GM23248 (cell line): ENCODE measurements at regions not wholly inside any gene's neighbourhood (a gene's known extent, or its start where the extent isn't known, plus 50 kb on each side); places are given as distances from the start of the nearest gene placed in this dataset. TPM values are rescaled to one million over a fixed set of nuclear protein-coding genes. Genes with fewer than 3 reads are reported as not detected.

Experiments used
- DNase-seq: peaks from one replicate; pipeline ENCODE4 v3.0.0-alpha.2; 2015
- H2AFZ ChIP-seq: fragments of 200-600 bp; sonication (generic); 2 replicates; pipeline ENCODE4 v1.6.1; 2016; ENCODE audit warnings: antibody characterized with exemption
- H3F3A ChIP-seq: fragments of 200-600 bp; sonication (generic); 2 replicates; pipeline ENCODE4 v1.6.1; 2016; ENCODE audit warnings: mild to moderate bottlenecking, antibody characterized with exemption, mixed run types; ENCODE audit not compliant: insufficient read depth
- H3K27ac ChIP-seq: fragments of 200-600 bp; sonication (generic); 2 replicates; pipeline ENCODE4 v1.5.1; 2016; ENCODE audit warnings: mild to moderate bottlenecking
- H3K27me3 ChIP-seq: fragments of 200-600 bp; sonication (generic); replicated peaks from 2 replicates; pipeline ENCODE4 v1.6.1; 2016; ENCODE audit warnings: mild to moderate bottlenecking; ENCODE audit not compliant: insufficient read depth
- H3K36me3 ChIP-seq: fragments of 200-600 bp; sonication (generic); 2 replicates; pipeline ENCODE4 v1.6.1; 2016; ENCODE audit warnings: low read depth, mild to moderate bottlenecking
- H3K4me1 ChIP-seq: fragments of 200-600 bp; sonication (generic); 2 replicates; pipeline ENCODE4 v1.6.1; 2016; ENCODE audit warnings: mild to moderate bottlenecking; ENCODE audit not compliant: insufficient read depth
- H3K4me2 ChIP-seq: fragments of 200-600 bp; sonication (generic); one replicate; pipeline ENCODE4 v1.6.1; 2016; ENCODE audit warnings: mild to moderate bottlenecking; ENCODE audit not compliant: unreplicated experiment
- H3K4me3 ChIP-seq: fragments of 200-600 bp; sonication (generic); 2 replicates; pipeline ENCODE4 v1.5.1; 2016; ENCODE audit warnings: mild to moderate bottlenecking
- H3K79me2 ChIP-seq: fragments of 200-600 bp; sonication (generic); 2 replicates; pipeline ENCODE4 v1.6.1; 2016; ENCODE audit warnings: mild to moderate bottlenecking; ENCODE audit not compliant: insufficient read depth
- H3K9ac ChIP-seq: fragments of 200-600 bp; sonication (generic); 2 replicates; pipeline ENCODE4 v1.6.1; 2016; ENCODE audit warnings: mild to moderate bottlenecking
- H3K9me2 ChIP-seq: fragments of 200-600 bp; sonication (generic); 2 replicates; pipeline ENCODE4 v1.6.1; 2016; ENCODE audit warnings: mixed run types, mild to moderate bottlenecking, moderate library complexity; ENCODE audit not compliant: insufficient read depth
- H3K9me3 ChIP-seq: fragments of 200-600 bp; sonication (generic); one replicate; pipeline ENCODE4 v1.6.1; 2017; ENCODE audit warnings: low read depth
- H4K20me1 ChIP-seq: fragments of 200-600 bp; sonication (generic); 2 replicates; pipeline ENCODE4 v1.6.0; 2016; ENCODE audit not compliant: insufficient read depth
- EZH2 ChIP-seq: fragments of 200-600 bp; sonication (generic); IDR thresholded peaks from 2 replicates; pipeline ENCODE4 v1.6.1; 2018; ENCODE audit warnings: antibody characterized with exemption, mild to moderate bottlenecking; ENCODE audit not compliant: insufficient read depth, poor library complexity, severe bottlenecking
- EZH2phosphoT487 ChIP-seq: fragments of 200-600 bp; sonication (generic); IDR thresholded peaks from 2 replicates; pipeline ENCODE4 v1.6.1; 2018; ENCODE audit warnings: antibody characterized with exemption, moderate library complexity, mild to moderate bottlenecking, low read depth; ENCODE audit not compliant: insufficient read depth
- WGBS, 2 experiments: methylation state at CpG; one replicate each; pipeline ENCODE4 v1.1.6; 2015 to 2017; ENCODE audit warnings: low lambda C conversion rate in 2 of 2, low coverage in 1 of 2; ENCODE audit errors: missing lambda C conversion rate in 2 of 2; 5-methylcytosine and 5-hydroxymethylcytosine counted together
- in situ Hi-C: fragments of 300-500 bp; cut with MboI; formaldehyde crosslinking; loops from 2 replicates; pipeline ENCODE4 v1.15.0; 2020
- small RNA-seq: library from RNA; depleted of rRNA; stranded (forward); fragments of <200 nt; gene quantifications from one replicate; pipeline ENCODE3, GENCODE V24; 2014; ENCODE audit warnings: low read depth, low replicate concordance

- no peak overlapping the region for H3K9ac ChIP-seq
- TF ChIP-seq EZH2phosphoT487 (no peak), EZH2 (no peak)
- no peak overlapping the region for H3K27ac ChIP-seq
- H3K27me3 ChIP-seq: no peaks in the 10 kb centered on the region
- no peak overlapping the region for H2AFZ ChIP-seq
- H3K4me3 ChIP-seq: no peak overlapping the region
- H3F3A ChIP-seq: no peaks in the 10 kb centered on the region
- H3K4me2 ChIP-seq: no peak overlapping the region
- H3K4me1 ChIP-seq: no peaks in the 10 kb centered on the region
- no peaks in the 10 kb centered on the region for H3K36me3 ChIP-seq
- no peaks in the 10 kb centered on the region for H4K20me1 ChIP-seq
- H3K79me2 ChIP-seq: no peaks in the 10 kb centered on the region
- no peaks in the 10 kb centered on the region for H3K9me3 ChIP-seq
- in situ Hi-C loops: no loop called here
- 11 to 12% methylated on average over 4 of the region's 4 CpGs for WGBS, 2 experiments
- DNase-seq: no peak
- H3K9me2 ChIP-seq: no peaks in the 10 kb centered on the region
These were observed 66.3 kb upstream of the API5 start for GRCh38 chr11:43245466-43245865.

GRCh38 chr11:43250309-43250708 is 61.5 kb upstream of the API5 start:
- Histone ChIP-seq H3F3A (no peaks in the 10 kb centered on the region), H3K4me3 (no peak overlapping the region), H3K79me2 (no peaks in the 10 kb centered on the region), H3K36me3 (no peaks in the 10 kb centered on the region), H2AFZ (no peak overlapping the region), H3K27ac (no peak overlapping the region), H3K9me3 (no peaks in the 10 kb centered on the region), H3K4me1 (no peaks in the 10 kb centered on the region), H3K27me3 (no peaks in the 10 kb centered on the region; the same call in 1 of the 2 replicates), H3K4me2 (no peak overlapping the region), H3K9ac (no peak overlapping the region), H3K9me2 (no peaks in the 10 kb centered on the region), H4K20me1 (no peaks in the 10 kb centered on the region)
- no peak for TF ChIP-seq EZH2phosphoT487
- TF ChIP-seq EZH2: no peak
- in situ Hi-C loops: no loop called here
- DNase-seq: no peak

GRCh38 chr11:43261775-43262174 is 50.0 kb upstream of the API5 start:
- Histone ChIP-seq H3K27me3 (no peaks in the 10 kb centered on the region), H3K9me3 (no peaks in the 10 kb centered on the region), H2AFZ (no peak overlapping the region), H4K20me1 (no peaks in the 10 kb centered on the region), H3F3A (no peaks in the 10 kb centered on the region), H3K4me3 (no peak overlapping the region), H3K4me2 (no peak overlapping the region), H3K9me2 (no peaks in the 10 kb centered on the region), H3K4me1 (no peaks in the 10 kb centered on the region), H3K9ac (no peak overlapping the region), H3K36me3 (no peaks in the 10 kb centered on the region), H3K79me2 (no peaks in the 10 kb centered on the region), H3K27ac (no peak overlapping the region)
- no peak for DNase-seq
- in situ Hi-C loops: no loop called here
- no peak for TF ChIP-seq EZH2phosphoT487
- no peak for TF ChIP-seq EZH2
- 21 to 26% methylated on average over 2 of the region's 2 CpGs for WGBS, 2 experiments

Small RNA genes in the stretch of these regions (small RNA-seq; reads per million reads assigned to genes)
- gene AC021006.3: not detected
- gene AC109810.1: not detected
